GM18505 (cell line): ENCODE measurements at regions not wholly inside any gene's neighbourhood (a gene's known extent, or its start where the extent isn't known, plus 50 kb on each side); places are given as distances from the start of the nearest gene placed in this dataset.

Experiments used
- ATAC-seq: cut with Tn5 transposase; IDR thresholded peaks from one replicate; pipeline ENCODE4 v1.9.1; 2021; ENCODE audit not compliant: unreplicated experiment
- POLR2A ChIP-seq: IDR thresholded peaks from 4 replicates; pipeline ENCODE4 v1.6.1; 2011; ENCODE audit warnings: borderline replicate concordance; ENCODE audit not compliant: insufficient read depth, insufficient read length; ENCODE audit errors: extremely low read depth

DNA sequence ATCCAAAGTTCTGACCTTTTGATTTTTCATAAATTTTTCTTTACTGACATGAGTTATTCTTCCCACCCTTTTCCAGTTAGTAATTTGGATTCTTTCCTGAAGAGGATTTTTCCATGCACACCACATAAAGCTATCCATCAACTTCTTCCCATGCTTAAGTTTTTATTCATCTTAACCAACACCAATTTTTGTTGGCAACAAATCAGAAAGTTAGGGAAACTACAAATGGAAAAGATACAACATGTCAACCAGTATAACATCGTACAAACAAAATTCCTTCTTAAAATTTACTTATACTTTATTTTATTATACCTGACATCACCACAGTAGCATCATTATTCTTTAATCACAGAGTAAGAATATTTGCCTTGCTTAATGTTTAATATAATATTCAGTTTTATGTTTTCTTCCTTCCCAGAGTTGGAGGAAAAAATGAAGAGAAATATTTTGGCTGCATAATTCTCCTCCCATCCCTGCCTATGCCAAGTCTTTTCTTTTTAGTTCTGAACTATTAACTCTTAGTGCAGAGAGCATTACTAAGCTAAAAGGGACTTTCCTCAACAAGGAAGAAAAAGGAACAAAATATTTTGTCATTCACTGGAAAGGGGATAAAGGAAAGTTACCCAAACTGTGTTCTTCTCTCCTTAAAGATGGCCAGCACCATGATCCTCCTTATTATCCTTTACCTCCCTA, 67.5 kb upstream of the MEOX2 start:
- no peak for ATAC-seq
- no peak for TF ChIP-seq POLR2A

GRCh38 chr7:15752377-15752776, 65.9 kb upstream of the MEOX2 start:
- no peak for ATAC-seq
- TF ChIP-seq POLR2A: no peak

DNA sequence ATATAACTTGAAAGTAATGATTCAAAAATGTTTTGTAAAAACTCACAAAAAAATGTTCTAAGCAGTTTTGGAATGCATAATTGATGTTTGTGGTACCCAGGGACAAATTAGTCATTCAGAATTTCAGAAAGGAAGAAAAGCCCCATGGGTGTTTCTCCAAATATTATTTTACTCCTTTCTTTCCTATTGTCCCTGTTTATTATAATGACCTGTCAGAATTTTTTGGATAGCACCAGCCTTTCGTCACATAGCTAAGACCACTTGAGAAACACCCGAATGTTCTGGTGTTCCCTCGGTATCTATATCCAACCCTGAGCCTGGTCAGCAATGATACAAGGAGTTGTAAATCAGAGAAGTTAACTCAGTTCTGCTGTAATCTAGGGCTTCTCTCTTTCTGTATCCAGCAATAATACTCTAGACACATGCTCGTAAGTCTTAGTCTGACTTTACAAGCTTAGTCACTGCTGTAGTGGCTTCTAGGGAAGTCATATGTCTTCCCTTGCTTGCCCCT, 64.8 kb upstream of the MEOX2 start:
- no peak for TF ChIP-seq POLR2A
- no peak for ATAC-seq

- ATAC-seq: no peak
- no peak for TF ChIP-seq POLR2A
These were observed 64.2 kb upstream of the MEOX2 start for GRCh38 chr7:15750727-15751126.

- no peak for ATAC-seq
- TF ChIP-seq POLR2A: no peak
These were observed 63.1 kb upstream of the MEOX2 start for GRCh38 chr7:15749631-15750030.

DNA sequence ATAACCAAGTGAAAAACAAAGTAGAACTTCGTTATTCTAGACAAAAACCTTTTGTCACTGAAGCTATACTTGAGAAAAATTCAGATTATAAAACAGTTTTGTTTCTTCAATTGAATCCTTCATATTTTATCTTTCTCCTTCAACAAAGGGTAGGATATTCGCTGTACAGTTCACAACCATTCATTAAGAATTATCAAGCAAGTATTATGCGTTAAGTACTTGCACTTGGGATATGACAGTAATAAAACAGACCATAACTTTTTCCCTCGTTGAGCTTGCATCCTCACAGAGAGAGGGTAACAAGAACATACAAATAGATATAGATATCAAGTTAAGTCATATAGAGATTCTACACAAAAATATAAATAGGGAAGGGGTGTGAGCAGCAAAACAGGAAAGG, 61.2 kb upstream of the MEOX2 start:
- TF ChIP-seq POLR2A: no peak

GRCh38 chr7:15747301-15747700, 60.8 kb upstream of the MEOX2 start:
- no peak for TF ChIP-seq POLR2A

More for the DNA sequence above, 61.2 kb upstream of the MEOX2 start:
- ATAC-seq: no peak

DNA sequence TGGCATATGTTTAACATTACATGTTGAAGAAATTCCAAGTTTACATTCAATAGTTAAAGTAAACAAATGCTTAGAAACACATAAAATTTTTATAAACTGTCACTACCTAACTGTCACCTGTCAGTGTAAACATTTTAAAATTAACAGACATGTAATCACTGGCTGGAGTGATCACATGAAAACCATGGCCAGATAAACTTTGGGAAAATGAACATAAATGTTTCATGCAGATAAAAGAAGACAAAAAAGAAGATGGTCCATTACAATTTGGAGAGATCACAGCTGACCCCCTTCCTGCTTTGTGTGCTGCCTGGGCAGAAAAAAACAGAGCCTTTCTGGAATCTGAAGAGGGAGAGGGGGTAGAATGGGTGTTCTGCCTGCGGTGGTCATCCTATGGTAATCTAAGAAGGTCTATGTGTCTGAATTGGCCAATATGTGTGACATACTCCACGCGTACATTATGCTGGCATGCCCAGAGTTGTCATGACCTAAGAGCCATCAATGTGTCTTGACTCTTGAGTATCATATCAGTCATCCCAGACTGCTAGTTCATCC, 57.5 kb upstream of the MEOX2 start:
- no peak for ATAC-seq
- no peak for TF ChIP-seq POLR2A

More at GRCh38 chr7:15747301-15747700, 60.8 kb upstream of the MEOX2 start:
- no peak for ATAC-seq

DNA sequence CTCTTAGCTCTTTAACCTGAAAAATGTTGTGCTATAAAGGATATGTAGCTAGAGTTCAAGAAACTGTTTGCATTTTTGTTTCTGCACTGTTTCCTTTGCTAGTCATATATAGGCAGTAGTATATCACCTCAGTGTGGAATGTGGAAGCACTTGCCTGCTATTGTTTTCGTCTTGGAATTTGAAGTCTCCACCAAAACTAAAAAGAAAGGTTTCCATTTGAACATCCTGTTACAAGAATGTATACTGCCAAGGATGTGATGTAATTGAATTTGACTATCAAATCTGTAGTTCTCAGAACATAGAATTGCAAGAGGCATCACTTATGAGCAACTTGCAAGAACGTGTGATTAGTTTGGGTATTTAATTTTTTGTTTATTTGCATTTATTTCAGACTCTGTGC, 51.1 kb upstream of the MEOX2 start:
- no peak for ATAC-seq
- no peak for TF ChIP-seq POLR2A
